K562 (cell line): ENCODE measurements at regions not wholly inside any gene's neighbourhood (a gene's known extent, or its start where the extent isn't known, plus 50 kb on each side); places are given as distances from the start of the nearest gene placed in this dataset.
A peak's percentile ranks its signal among the peaks of the same experiment; 100 is the strongest.

Source experiments
- BRD4 ChIP-seq: fragments of 200-600 bp; sonication (generic); IDR thresholded peaks from 2 replicates; pipeline ENCODE4 v1.6.1; 2017; ENCODE audit warnings: inconsistent platforms
- BRF2 ChIP-seq: IDR thresholded peaks from 3 replicates; pipeline ENCODE4 v1.6.1; 2011; ENCODE audit warnings: borderline replicate concordance, mild to moderate bottlenecking; ENCODE audit not compliant: insufficient read length, insufficient read depth
- MGA ChIP-seq: fragments of 450-650 bp; IDR thresholded peaks from 2 replicates; pipeline ENCODE4 v1.6.1; 2016; ENCODE audit warnings: mild to moderate bottlenecking, moderate library complexity
- MLLT1 ChIP-seq, 2 experiments: fragments of 450-650 bp; IDR thresholded peaks; 2 replicates each; pipeline ENCODE4 v1.6.1; 2016
- PHB ChIP-seq: fragments of 250-450 bp; sonication (Bioruptor Pico); IDR thresholded peaks from 2 replicates; pipeline ENCODE4 v1.5.0; 2021
- SRSF1 ChIP-seq: fragments of 200-400 bp; formaldehyde crosslinking; IDR thresholded peaks from 2 replicates; pipeline ENCODE4 v1.6.1; 2017; ENCODE audit warnings: mild to moderate bottlenecking, low read depth, low read length, moderate library complexity
- TAF1 ChIP-seq: IDR thresholded peaks from 2 replicates; pipeline ENCODE4 v1.6.1; 2011; ENCODE audit warnings: mild to moderate bottlenecking, low read length, moderate library complexity; ENCODE audit not compliant: insufficient read depth, control insufficient read depth, severe bottlenecking; ENCODE audit errors: extremely low read depth
- TAF9B ChIP-seq: fragments of 450-650 bp; IDR thresholded peaks from 2 replicates; pipeline ENCODE4 v1.6.1; 2018; ENCODE audit warnings: mild to moderate bottlenecking; ENCODE audit not compliant: partially characterized antibody
- ZBTB49 ChIP-seq: sonication (generic); formaldehyde crosslinking; IDR thresholded peaks from 2 replicates; pipeline ENCODE4 v1.8.0; 2022; ENCODE audit warnings: missing genetic modification reagents, mild to moderate bottlenecking, borderline replicate concordance
- ZNF586 ChIP-seq: fragments of 450-650 bp; formaldehyde crosslinking; conservative IDR thresholded peaks from 2 replicates; pipeline ENCODE4 v1.4.0; 2020; ENCODE audit warnings: mild to moderate bottlenecking, moderate library complexity

- TF ChIP-seq ZBTB49 (CRISPR knock-in tag) (no peak), ZNF586 (CRISPR knock-in tag) (no peak), BRF2 (no peak), BRD4 (no peak), MGA (peak; percentile 81), PHB (CRISPR knock-in tag) (no peak), MLLT1 (IDR thresholded peaks at IDR 0.05) (no peak), TAF1 (peak; percentile 63), TAF9B (peak; percentile 44), SRSF1 (no peak)
Observed at GRCh38 chr15:87703327-87704111, 553.0 kb downstream of the NTRK3 start (continued).
